Epithelial cell of esophagus (primary cell): ENCODE measurements at regions not wholly inside any gene's neighbourhood (a gene's known extent, or its start where the extent isn't known, plus 50 kb on each side); places are given as distances from the start of the nearest gene placed in this dataset.
"Not testable (repeated sequence)": the region's sequence is repeated elsewhere in the genome, so short reads cannot be mapped to it uniquely, and the experiment has no call there.

Source experiments
- DNase-seq: peaks from one replicate; pipeline ENCODE4 v3.0.0; 2010; ENCODE audit warnings: low read depth
- H3K4me3 ChIP-seq: 2 replicates; pipeline ENCODE4 v1.5.1; 2011; ENCODE audit warnings: mild to moderate bottlenecking, low read length, control low read depth
- TF ChIP-seq, protein P1 (sequence below): IDR thresholded peaks from 2 replicates; pipeline ENCODE4 v1.5.1; 2011; ENCODE audit warnings: low read depth, mild to moderate bottlenecking, low read length, control low read depth, inconsistent platforms; ENCODE audit not compliant: insufficient read depth; ENCODE audit errors: missing control alignments

DNA sequence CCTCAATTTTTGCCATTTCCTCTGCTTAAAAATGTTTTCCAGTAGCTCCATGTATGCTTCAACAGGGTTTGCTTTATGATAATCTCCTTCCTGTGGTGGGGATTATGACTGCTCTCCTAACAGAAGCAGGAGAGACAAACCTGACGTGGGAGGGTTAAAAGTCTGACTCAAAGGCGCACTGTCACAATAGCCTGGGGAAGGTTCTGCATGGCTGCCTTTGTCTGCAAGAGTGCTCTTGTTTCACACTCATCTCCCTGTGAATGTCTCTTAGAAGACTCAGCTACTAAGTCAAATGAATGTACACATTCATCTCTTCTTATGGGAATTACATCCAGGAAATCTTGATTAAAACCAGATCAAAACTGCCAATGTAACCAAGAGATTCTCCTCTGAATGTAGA lies 90.9 kb upstream of the MTAP start:
- DNase-seq, result peak; percentile 99
- TF ChIP-seq, protein P1, sequence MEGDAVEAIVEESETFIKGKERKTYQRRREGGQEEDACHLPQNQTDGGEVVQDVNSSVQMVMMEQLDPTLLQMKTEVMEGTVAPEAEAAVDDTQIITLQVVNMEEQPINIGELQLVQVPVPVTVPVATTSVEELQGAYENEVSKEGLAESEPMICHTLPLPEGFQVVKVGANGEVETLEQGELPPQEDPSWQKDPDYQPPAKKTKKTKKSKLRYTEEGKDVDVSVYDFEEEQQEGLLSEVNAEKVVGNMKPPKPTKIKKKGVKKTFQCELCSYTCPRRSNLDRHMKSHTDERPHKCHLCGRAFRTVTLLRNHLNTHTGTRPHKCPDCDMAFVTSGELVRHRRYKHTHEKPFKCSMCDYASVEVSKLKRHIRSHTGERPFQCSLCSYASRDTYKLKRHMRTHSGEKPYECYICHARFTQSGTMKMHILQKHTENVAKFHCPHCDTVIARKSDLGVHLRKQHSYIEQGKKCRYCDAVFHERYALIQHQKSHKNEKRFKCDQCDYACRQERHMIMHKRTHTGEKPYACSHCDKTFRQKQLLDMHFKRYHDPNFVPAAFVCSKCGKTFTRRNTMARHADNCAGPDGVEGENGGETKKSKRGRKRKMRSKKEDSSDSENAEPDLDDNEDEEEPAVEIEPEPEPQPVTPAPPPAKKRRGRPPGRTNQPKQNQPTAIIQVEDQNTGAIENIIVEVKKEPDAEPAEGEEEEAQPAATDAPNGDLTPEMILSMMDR, result no peak
- no peak overlapping the region for H3K4me3 ChIP-seq

- no peak overlapping the region for H3K4me3 ChIP-seq
- TF ChIP-seq, protein P1, result no peak
- DNase-seq, result no peak
Measured at GRCh38 chr9:21715408-21715807, 87.0 kb upstream of the MTAP start.

DNA sequence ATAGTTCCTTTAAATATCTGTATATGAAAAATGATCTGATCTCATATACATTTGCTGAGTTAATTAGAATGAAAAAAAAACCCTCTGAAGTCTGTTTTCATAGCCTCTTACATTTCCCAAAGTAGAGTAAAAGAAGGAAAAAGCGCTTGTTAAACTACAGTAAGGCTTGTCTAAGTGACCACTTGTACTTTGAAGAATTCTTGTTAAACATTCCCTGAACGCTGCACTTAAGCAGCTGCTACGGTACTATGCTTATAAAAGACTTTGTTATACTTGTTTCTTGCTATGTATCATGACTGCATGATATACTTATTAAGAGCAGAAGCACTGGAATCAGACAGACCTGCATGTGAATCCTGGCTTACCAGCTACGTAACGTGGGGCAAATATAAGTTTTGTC lies 81.7 kb upstream of the MTAP start:
- TF ChIP-seq, protein P1, result no peak
- no peak overlapping the region for H3K4me3 ChIP-seq
- no peak for DNase-seq

GRCh38 chr9:21727411-21727810 lies 75.0 kb upstream of the MTAP start:
- H3K4me3 ChIP-seq, DNase-seq: not testable (repeated sequence)

DNA sequence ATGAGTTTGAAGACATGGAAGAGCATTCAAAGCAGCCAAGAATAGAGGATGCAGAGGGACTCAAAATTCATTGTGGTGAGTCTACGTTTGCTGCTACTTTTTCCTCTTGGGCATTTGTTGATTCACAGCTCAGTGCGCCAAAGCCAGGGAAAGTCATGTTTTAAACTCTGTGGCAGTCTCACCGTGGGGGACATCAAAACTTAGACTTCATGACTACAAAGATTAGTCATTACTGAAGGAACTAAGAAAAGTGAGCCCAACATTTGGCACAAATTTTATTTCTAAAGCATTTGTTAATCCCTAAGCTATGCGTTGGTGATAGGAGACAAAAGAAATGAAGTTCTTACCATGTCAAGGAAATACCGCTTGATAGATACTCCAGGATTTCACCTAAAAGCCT lies 73.7 kb upstream of the MTAP start:
- no peak overlapping the region for H3K4me3 ChIP-seq
- TF ChIP-seq, protein P1, result no peak
- DNase-seq, result peak; percentile 63

DNA sequence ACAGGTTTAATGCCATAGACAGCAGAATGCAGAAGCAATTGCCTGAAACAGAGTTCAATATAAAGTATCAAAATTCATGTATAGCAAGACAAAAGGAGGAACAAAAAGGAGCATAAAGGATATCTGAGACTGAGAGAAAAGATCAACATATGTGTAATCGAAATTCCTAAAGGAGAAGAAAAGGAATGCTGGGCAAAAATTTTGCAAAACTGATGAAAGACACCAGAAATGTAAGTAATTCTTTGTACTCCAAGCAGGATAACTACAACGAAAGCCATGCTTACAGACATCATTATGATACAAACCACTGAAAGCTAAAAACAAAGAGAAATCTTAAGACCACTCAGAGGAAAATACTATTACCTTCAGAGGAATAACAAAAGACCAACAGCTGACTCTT lies 72.8 kb upstream of the MTAP start:
- TF ChIP-seq, protein P1, result no peak
- H3K4me3 ChIP-seq, result no peak overlapping the region
- no peak for DNase-seq

DNA sequence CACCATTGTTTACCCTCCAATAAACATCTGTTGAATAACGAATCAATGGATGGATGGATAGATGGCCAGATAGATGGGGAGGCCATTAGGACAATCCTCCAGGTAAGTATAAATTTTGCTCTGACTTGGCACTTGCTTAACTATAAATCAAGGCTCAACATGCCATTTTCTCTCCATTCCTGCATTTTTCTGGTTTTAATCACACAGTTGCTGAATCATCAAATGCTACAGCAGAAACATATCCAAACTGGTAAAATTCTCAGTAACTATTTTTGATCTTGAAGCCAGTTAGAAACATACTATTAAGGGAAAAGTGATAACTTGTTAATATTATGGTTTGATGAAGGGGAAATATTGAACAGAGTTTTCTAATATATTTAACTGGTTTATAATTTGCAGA lies 71.5 kb upstream of the MTAP start:
- peak; percentile 50 for DNase-seq
- TF ChIP-seq, protein P1, result no peak
- no peak overlapping the region for H3K4me3 ChIP-seq

DNA sequence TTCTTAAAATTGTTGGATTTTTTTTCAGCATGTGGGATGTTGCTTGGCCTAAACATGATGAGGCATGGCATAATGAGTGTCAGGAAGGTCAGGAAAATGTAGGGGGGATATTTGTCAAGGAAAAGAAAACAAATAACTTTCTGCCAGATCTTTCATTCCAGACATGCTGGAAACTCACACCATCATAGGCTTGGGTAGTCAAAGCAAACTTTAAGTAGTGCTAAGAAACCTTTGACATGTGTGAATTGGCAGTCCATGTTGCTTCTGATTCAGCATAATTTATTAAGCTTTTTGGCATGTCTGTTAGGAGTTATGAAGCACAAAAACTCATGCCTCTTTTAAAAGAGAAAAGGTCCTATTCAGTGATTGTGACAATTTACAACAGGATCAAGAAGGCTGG lies 61.3 kb upstream of the MTAP start:
- TF ChIP-seq, protein P1, result no peak
- H3K4me3 ChIP-seq, result no peak overlapping the region
- DNase-seq, result no peak
